ENCODE measurements at regions not wholly inside any gene's neighbourhood (a gene's known extent, or its start where the extent isn't known, plus 50 kb on each side); places are given as distances from the start of the nearest gene placed in this dataset.
A peak's percentile ranks its signal among the peaks of the same experiment; 100 is the strongest.
"Not testable (repeated sequence)": the region's sequence is repeated elsewhere in the genome, so short reads cannot be mapped to it uniquely, and the experiment has no call there.

GRCh38 chrX:85573801-85574200, 194.3 kb upstream of the POF1B start:
- H3K27ac ChIP-seq: no peak overlapping the region
- TF ChIP-seq CTCF (IDR thresholded peaks at IDR 0.05) (no peak), ZFX (IDR thresholded peaks at IDR 0.05; ENCODE audit: borderline replicate concordance) (no peak)

GRCh38 chrX:85570496-85570895, 191.0 kb upstream of the POF1B start:
- TF ChIP-seq CTCF (IDR thresholded peaks at IDR 0.05): no peak
- TF ChIP-seq ZFX (IDR thresholded peaks at IDR 0.05; ENCODE audit: borderline replicate concordance): no peak
- H3K27ac ChIP-seq: no peak overlapping the region

- no peak overlapping the region for H3K27ac ChIP-seq
- TF ChIP-seq CTCF (IDR thresholded peaks at IDR 0.05) (no peak), ZFX (IDR thresholded peaks at IDR 0.05; ENCODE audit: borderline replicate concordance) (no peak)
These were observed 190.2 kb upstream of the POF1B start for GRCh38 chrX:85569686-85570085.

- no peak for TF ChIP-seq CTCF (IDR thresholded peaks at IDR 0.05)
- TF ChIP-seq ZFX (IDR thresholded peaks at IDR 0.05; ENCODE audit: borderline replicate concordance): no peak
- no peak overlapping the region for H3K27ac ChIP-seq
These were observed 189.6 kb upstream of the POF1B start for GRCh38 chrX:85569096-85569495.

GRCh38 chrX:85561231-85561630, 181.8 kb upstream of the POF1B start:
- no peak for TF ChIP-seq ZFX (IDR thresholded peaks at IDR 0.05; ENCODE audit: borderline replicate concordance)
- no peak for TF ChIP-seq CTCF (IDR thresholded peaks at IDR 0.05)
- H3K27ac ChIP-seq: no peak overlapping the region

GRCh38 chrX:85544609-85545008, 165.1 kb upstream of the POF1B start:
- TF ChIP-seq CTCF (IDR thresholded peaks at IDR 0.05): peak; percentile 39
- TF ChIP-seq ZFX (IDR thresholded peaks at IDR 0.05; ENCODE audit: borderline replicate concordance): no peak
- H3K27ac ChIP-seq: no peak overlapping the region

GRCh38 chrX:85543866-85544265, 164.4 kb upstream of the POF1B start:
- no peak overlapping the region for H3K27ac ChIP-seq
- no peak for TF ChIP-seq ZFX (IDR thresholded peaks at IDR 0.05; ENCODE audit: borderline replicate concordance)
- no peak for TF ChIP-seq CTCF (IDR thresholded peaks at IDR 0.05)

GRCh38 chrX:85529141-85529540, 149.7 kb upstream of the POF1B start:
- H3K27ac ChIP-seq: not testable (repeated sequence)
